Liver (tissue), 3 donors: ENCODE measurements at regions not wholly inside any gene's neighbourhood (a gene's known extent, or its start where the extent isn't known, plus 50 kb on each side); places are given as distances from the start of the nearest gene placed in this dataset.

Experiments used
- CTCF ChIP-seq: fragments of 150-350 bp; IDR thresholded peaks from 2 replicates; pipeline ENCODE4 v1.5.1; 2017; ENCODE audit warnings: improper control_type of control experiment, low read depth, low read length; ENCODE audit not compliant: missing input control
- FOXA1 ChIP-seq: IDR thresholded peaks from 2 replicates; pipeline ENCODE4 v1.6.1; 2016; ENCODE audit warnings: antibody characterized with exemption
- JUND ChIP-seq, 2 donors: IDR thresholded peaks; 2 replicates each; pipeline ENCODE4 v1.6.1; 2016; ENCODE audit warnings: antibody characterized with exemption in 2 of 2
- RAD21 ChIP-seq, 2 donors: IDR thresholded peaks; 2 replicates each; pipeline ENCODE4 v1.6.1; 2016; ENCODE audit warnings: antibody characterized with exemption in 2 of 2, mild to moderate bottlenecking in 2 of 2
- REST ChIP-seq: IDR thresholded peaks from 2 replicates; pipeline ENCODE4 v1.6.1; 2016; ENCODE audit warnings: antibody characterized with exemption, mild to moderate bottlenecking
- RXRA ChIP-seq, 2 donors: IDR thresholded peaks; 2 replicates each; pipeline ENCODE4 v1.6.1; 2017 to 2018; ENCODE audit warnings: antibody characterized with exemption in 2 of 2, mild to moderate bottlenecking in 1 of 2
- TAF1 ChIP-seq: conservative IDR thresholded peaks from 2 replicates; pipeline ENCODE4 v1.6.1; 2016; ENCODE audit warnings: antibody characterized with exemption, mild to moderate bottlenecking
- YY1 ChIP-seq: IDR thresholded peaks from 2 replicates; pipeline ENCODE4 v1.6.1; 2016; ENCODE audit warnings: antibody characterized with exemption, mild to moderate bottlenecking
- TF ChIP-seq, protein P1 (sequence below): IDR thresholded peaks from 2 replicates; pipeline ENCODE4 v1.6.1; 2016; ENCODE audit warnings: antibody characterized with exemption
- donor health status: healthy.
- donor health status: healthy.

DNA sequence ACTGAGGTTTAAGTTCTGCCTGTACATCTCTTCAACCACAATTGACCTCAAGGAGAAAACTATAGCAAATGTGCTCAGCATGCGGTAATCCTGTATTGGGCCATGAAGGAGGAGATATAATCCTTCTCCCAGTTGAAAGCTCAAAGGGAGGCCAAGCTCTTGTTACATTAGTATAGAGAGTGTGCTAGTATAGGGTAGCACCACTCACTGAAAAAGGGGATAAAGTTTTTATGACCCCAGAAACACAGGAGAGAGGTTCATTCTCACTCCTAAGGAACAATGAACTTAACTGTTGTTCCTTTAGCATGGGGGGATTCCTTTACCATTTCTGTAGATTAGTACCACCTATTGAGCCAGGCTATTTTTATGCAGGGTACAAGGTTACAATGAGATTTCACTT, 267.7 kb downstream of the LRRIQ3 start:
- TF ChIP-seq, protein P1, sequence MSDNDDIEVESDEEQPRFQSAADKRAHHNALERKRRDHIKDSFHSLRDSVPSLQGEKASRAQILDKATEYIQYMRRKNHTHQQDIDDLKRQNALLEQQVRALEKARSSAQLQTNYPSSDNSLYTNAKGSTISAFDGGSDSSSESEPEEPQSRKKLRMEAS = no peak
- no peak for TF ChIP-seq JUND (IDR thresholded peaks at IDR 0.05)
- TF ChIP-seq CTCF = no peak
- no peak for TF ChIP-seq RXRA (IDR thresholded peaks at IDR 0.05)
- no peak for TF ChIP-seq YY1
- TF ChIP-seq FOXA1 = no peak
- TF ChIP-seq RAD21 (IDR thresholded peaks at IDR 0.05) = no peak
- TF ChIP-seq REST = no peak
- no peak for TF ChIP-seq TAF1
